Mesenchymal stem cell (in vitro differentiated cells and primary cell): ENCODE measurements at regions not wholly inside any gene's neighbourhood (a gene's known extent, or its start where the extent isn't known, plus 50 kb on each side); places are given as distances from the start of the nearest gene placed in this dataset.
A peak's percentile ranks its signal among the peaks of the same experiment; 100 is the strongest.

Experiments used
- DNase-seq: peaks from one replicate; pipeline ENCODE4 v3.0.0-alpha.2; 2013
- H2AFZ ChIP-seq: one replicate; pipeline ENCODE4 v1.6.1; 2013; ENCODE audit warnings: low read depth, mild to moderate bottlenecking, control low read depth, inconsistent platforms, low read length, moderate library complexity
- H2AK5ac ChIP-seq: 2 replicates; pipeline ENCODE4 v1.6.1; 2013; ENCODE audit warnings: low read length, moderate library complexity, mild to moderate bottlenecking, inconsistent platforms; ENCODE audit not compliant: severe bottlenecking
- H2BK120ac ChIP-seq: one replicate; pipeline ENCODE4 v1.6.1; 2013; ENCODE audit warnings: low read depth, mild to moderate bottlenecking, inconsistent platforms, low read length, moderate library complexity
- H2BK12ac ChIP-seq, 2 experiments: one replicate each; pipeline ENCODE4 v1.6.1; 2013; ENCODE audit warnings: inconsistent platforms in 2 of 2, low read length in 2 of 2, mild to moderate bottlenecking in 2 of 2, moderate library complexity in 2 of 2, control low read depth in 1 of 2
- H2BK15ac ChIP-seq: one replicate; pipeline ENCODE4 v1.6.1; 2013; ENCODE audit warnings: mild to moderate bottlenecking, low read depth, inconsistent platforms; ENCODE audit not compliant: poor library complexity, severe bottlenecking
- H2BK5ac ChIP-seq: 2 replicates; pipeline ENCODE4 v1.6.1; 2013; ENCODE audit warnings: low read depth, mild to moderate bottlenecking, low read length, control low read depth, inconsistent platforms; ENCODE audit not compliant: poor library complexity, severe bottlenecking
- H3K14ac ChIP-seq, 2 experiments: one replicate each; pipeline ENCODE4 v1.6.1; 2013; ENCODE audit warnings: inconsistent platforms in 2 of 2, low read length in 2 of 2, control low read depth in 1 of 2, mild to moderate bottlenecking in 1 of 2, moderate library complexity in 1 of 2
- H3K18ac ChIP-seq, 2 experiments: one replicate each; pipeline ENCODE4 v1.6.1; 2013; ENCODE audit warnings: inconsistent platforms in 2 of 2, low read length in 2 of 2, control low read depth in 1 of 2, low read depth in 1 of 2, mild to moderate bottlenecking in 1 of 2
- H3K23ac ChIP-seq, 2 experiments: one replicate each; pipeline ENCODE4 v1.6.1; 2013; ENCODE audit warnings: inconsistent platforms in 2 of 2, low read length in 2 of 2, mild to moderate bottlenecking in 2 of 2, moderate library complexity in 2 of 2, control low read depth in 1 of 2
- H3K27ac ChIP-seq: 2 replicates; pipeline ENCODE4 v1.5.1; 2013; ENCODE audit warnings: mild to moderate bottlenecking, moderate library complexity, low read length, control low read depth, inconsistent platforms; ENCODE audit not compliant: poor library complexity, severe bottlenecking
- H3K27me3 ChIP-seq, 2 experiments: 2 replicates each; pipeline versions ENCODE4 v1.6.1 to v1.7.0; 2013; ENCODE audit warnings: low read length in 2 of 2, mild to moderate bottlenecking in 2 of 2, moderate library complexity in 2 of 2, control low read depth in 1 of 2, inconsistent platforms in 1 of 2; ENCODE audit not compliant: control insufficient read depth in 1 of 2, insufficient read depth in 1 of 2
- H3K36me3 ChIP-seq, 2 experiments: 2 replicates each; pipeline versions ENCODE4 v1.6.1 to v1.7.0; 2013; ENCODE audit warnings: low read length in 2 of 2, control low read depth in 1 of 2, inconsistent platforms in 1 of 2, low read depth in 1 of 2, mild to moderate bottlenecking in 1 of 2; ENCODE audit not compliant: insufficient read depth in 2 of 2, control insufficient read depth in 1 of 2
- H3K4ac ChIP-seq, 2 experiments: one replicate each; pipeline ENCODE4 v1.6.1; 2013; ENCODE audit warnings: inconsistent platforms in 2 of 2, low read length in 2 of 2, mild to moderate bottlenecking in 2 of 2, moderate library complexity in 2 of 2, control low read depth in 1 of 2, low read depth in 1 of 2
- H3K4me1 ChIP-seq: 2 replicates; pipeline ENCODE4 v1.6.1; 2013; ENCODE audit warnings: low read depth, low read length, control low read depth; ENCODE audit not compliant: control insufficient read depth, insufficient read depth
- H3K4me2 ChIP-seq: 2 replicates; pipeline ENCODE4 v1.6.1; 2013; ENCODE audit warnings: low read length, mild to moderate bottlenecking, inconsistent platforms; ENCODE audit not compliant: poor library complexity, severe bottlenecking
- H3K4me3 ChIP-seq, 2 experiments: 2 replicates each; pipeline versions ENCODE4 v1.5.1 to v1.7.0; 2013; ENCODE audit warnings: low read length in 2 of 2, mild to moderate bottlenecking in 2 of 2, control low read depth in 1 of 2, low read depth in 1 of 2; ENCODE audit not compliant: insufficient read depth in 1 of 2
- H3K79me1 ChIP-seq: replicated peaks from 2 replicates; pipeline ENCODE4 v1.6.1; 2013; ENCODE audit warnings: mild to moderate bottlenecking, control low read depth, low read length, inconsistent platforms; ENCODE audit not compliant: poor library complexity, severe bottlenecking
- H3K9ac ChIP-seq: 2 replicates; pipeline ENCODE4 v1.7.0; 2013; ENCODE audit warnings: mild to moderate bottlenecking, low read length, moderate library complexity
- H3K9me3 ChIP-seq: 2 replicates; pipeline ENCODE4 v1.7.0; 2013; ENCODE audit warnings: mild to moderate bottlenecking, low read length; ENCODE audit not compliant: control insufficient read depth
- H4K8ac ChIP-seq: one replicate; pipeline ENCODE4 v1.6.1; 2013; ENCODE audit warnings: inconsistent platforms, mild to moderate bottlenecking, low read length, moderate library complexity
- H4K91ac ChIP-seq: one replicate; pipeline ENCODE4 v1.6.1; 2013; ENCODE audit warnings: mild to moderate bottlenecking, low read length, inconsistent platforms
- WGBS: methylation state at CpG from one replicate; pipeline ENCODE4 v1.1.7; 2013; ENCODE audit warnings: mixed read lengths; 5-methylcytosine and 5-hydroxymethylcytosine counted together

- no peak overlapping the region for H3K4ac ChIP-seq
- no peak overlapping the region for H2AK5ac ChIP-seq
- no CpG with 5 or more reads among the region's 4 CpGs for WGBS
- no peak overlapping the region for H2BK15ac ChIP-seq
- no peak overlapping the region for H4K8ac ChIP-seq
- no peaks in the 10 kb centered on the region for H3K4me1 ChIP-seq
- no peak overlapping the region for H2BK120ac ChIP-seq
- H3K14ac ChIP-seq, result no peak overlapping the region
- H2BK12ac ChIP-seq, result no peak overlapping the region
- H3K4me3 ChIP-seq, result no peak overlapping the region
- H2AFZ ChIP-seq, result no peak overlapping the region
- peak overlapping the region; percentile 100 for H3K27ac ChIP-seq
- no peaks in the 10 kb centered on the region for H3K9me3 ChIP-seq
- H3K18ac ChIP-seq, result no peak overlapping the region
- H4K91ac ChIP-seq, result no peak overlapping the region
- peak; percentile 88 for DNase-seq
- H3K9ac ChIP-seq, result peak overlapping the region; percentile 2
- H2BK5ac ChIP-seq, result no peak overlapping the region
- no peak overlapping the region for H3K4me2 ChIP-seq
- no peak overlapping the region for H3K23ac ChIP-seq
- H3K36me3 ChIP-seq, result no peaks in the 10 kb centered on the region
- no peaks in the 10 kb centered on the region for H3K27me3 ChIP-seq
- H3K79me1 ChIP-seq, result peaks cover 2% of the 10 kb centered on the region
Measured at GRCh38 chr9:26243726-26244125, 565.5 kb upstream of the TUSC1 start.

GRCh38 chr9:26243029-26243697 is 564.9 kb upstream of the TUSC1 start:
- peaks cover 2% of the 10 kb centered on the region for H3K79me1 ChIP-seq
- no peak overlapping the region for H2BK120ac ChIP-seq
- H3K14ac ChIP-seq, result no peak overlapping the region
- no peak overlapping the region for H2BK15ac ChIP-seq
- H3K27ac ChIP-seq, result peak overlapping the region; percentile 100
- no peaks in the 10 kb centered on the region for H3K36me3 ChIP-seq
- no peak overlapping the region for H4K8ac ChIP-seq
- peak overlapping the region; percentile 97 for H2AK5ac ChIP-seq
- H3K4me2 ChIP-seq, result no peak overlapping the region
- no peaks in the 10 kb centered on the region for H3K4me1 ChIP-seq
- H3K4ac ChIP-seq, result peak overlapping the region in 1 of 2 experiments; percentile 80
- H2AFZ ChIP-seq, result no peak overlapping the region
- DNase-seq, result peak; percentile 62
- peak overlapping the region; percentile 92 for H2BK5ac ChIP-seq
- peak overlapping the region; percentile 2 for H3K9ac ChIP-seq
- peak overlapping the region in 1 of 2 experiments; percentile 83 for H2BK12ac ChIP-seq
- H3K18ac ChIP-seq, result peak overlapping the region; percentile 52 to 71
- no peaks in the 10 kb centered on the region for H3K9me3 ChIP-seq
- no peaks in the 10 kb centered on the region for H3K27me3 ChIP-seq
- H4K91ac ChIP-seq, result no peak overlapping the region
- no peak overlapping the region for H3K23ac ChIP-seq
- no CpG with 5 or more reads among the region's 4 CpGs for WGBS
- H3K4me3 ChIP-seq, result no peak overlapping the region

- no peak for DNase-seq
- Histone ChIP-seq H3K27me3 (no peaks in the 10 kb centered on the region), H2BK15ac (no peak overlapping the region), H3K36me3 (no peaks in the 10 kb centered on the region), H3K4me1 (no peaks in the 10 kb centered on the region), H3K23ac (no peak overlapping the region), H2BK5ac (no peak overlapping the region), H2BK12ac (no peak overlapping the region), H4K91ac (no peak overlapping the region), H3K9ac (no peak overlapping the region), H2AFZ (no peak overlapping the region), H2AK5ac (no peak overlapping the region), H3K4me3 (no peak overlapping the region), H3K9me3 (no peaks in the 10 kb centered on the region), H3K79me1 (no peaks in the 10 kb centered on the region), H4K8ac (no peak overlapping the region), H3K18ac (no peak overlapping the region), H3K14ac (no peak overlapping the region), H3K4me2 (no peak overlapping the region), H3K27ac (no peak overlapping the region), H2BK120ac (no peak overlapping the region), H3K4ac (no peak overlapping the region)
- WGBS, result 100% methylated on average over 2 of the region's 2 CpGs
Measured at GRCh38 chr9:26240020-26240419, 561.8 kb upstream of the TUSC1 start.

- Histone ChIP-seq H2BK120ac (no peak overlapping the region), H3K4me3 (no peak overlapping the region)
- WGBS, result 99% methylated on average over 3 of the region's 3 CpGs
Measured at GRCh38 chr9:26237256-26237655, 559.0 kb upstream of the TUSC1 start.

More at GRCh38 chr9:26237256-26237655, 559.0 kb upstream of the TUSC1 start:
- H2AK5ac ChIP-seq, result no peak overlapping the region
- H4K8ac ChIP-seq, result no peak overlapping the region
- H3K9ac ChIP-seq, result no peak overlapping the region
- no peak overlapping the region for H2BK12ac ChIP-seq
- no peak overlapping the region for H3K23ac ChIP-seq
- H3K4me1 ChIP-seq, result peaks cover 2% of the 10 kb centered on the region
- H3K18ac ChIP-seq, result no peak overlapping the region
- no peak overlapping the region for H4K91ac ChIP-seq
- H3K4me2 ChIP-seq, result no peak overlapping the region
- DNase-seq, result no peak
- no peaks in the 10 kb centered on the region for H3K27me3 ChIP-seq
- H3K9me3 ChIP-seq, result no peaks in the 10 kb centered on the region
- H3K27ac ChIP-seq, result no peak overlapping the region
- H3K4ac ChIP-seq, result no peak overlapping the region
- H3K79me1 ChIP-seq, result no peaks in the 10 kb centered on the region
- no peak overlapping the region for H3K14ac ChIP-seq
- H2BK15ac ChIP-seq, result no peak overlapping the region
- no peak overlapping the region for H2BK5ac ChIP-seq
- H3K36me3 ChIP-seq, result no peaks in the 10 kb centered on the region
- no peak overlapping the region for H2AFZ ChIP-seq
